LNCaP clone FGC (cell line): ENCODE measurements at regions not wholly inside any gene's neighbourhood (a gene's known extent, or its start where the extent isn't known, plus 50 kb on each side); places are given as distances from the start of the nearest gene placed in this dataset.

ENCODE experiments used
- DNase-seq: peaks from one replicate; pipeline ENCODE4 v3.0.0-alpha.2; 2011; ENCODE audit warnings: low read depth
- H3K4me3 ChIP-seq: 2 replicates; pipeline ENCODE4 v1.5.1; 2011; ENCODE audit warnings: mild to moderate bottlenecking, low read depth, low read length, control low read depth
- CTCF ChIP-seq: IDR thresholded peaks from 2 replicates; pipeline ENCODE4 v1.5.1; 2012; ENCODE audit warnings: mild to moderate bottlenecking; ENCODE audit not compliant: control insufficient read depth, insufficient read depth; ENCODE audit errors: extremely low read depth

- H3K4me3 ChIP-seq: no peak overlapping the region
- no peak for DNase-seq
- no peak for TF ChIP-seq CTCF
These were observed 345.8 kb upstream of the GRID2 start for GRCh38 chr4:91957963-91958362.

- DNase-seq: no peak
- TF ChIP-seq CTCF: no peak
- no peak overlapping the region for H3K4me3 ChIP-seq
These were observed 345.2 kb upstream of the GRID2 start for GRCh38 chr4:91958596-91958995.

DNA sequence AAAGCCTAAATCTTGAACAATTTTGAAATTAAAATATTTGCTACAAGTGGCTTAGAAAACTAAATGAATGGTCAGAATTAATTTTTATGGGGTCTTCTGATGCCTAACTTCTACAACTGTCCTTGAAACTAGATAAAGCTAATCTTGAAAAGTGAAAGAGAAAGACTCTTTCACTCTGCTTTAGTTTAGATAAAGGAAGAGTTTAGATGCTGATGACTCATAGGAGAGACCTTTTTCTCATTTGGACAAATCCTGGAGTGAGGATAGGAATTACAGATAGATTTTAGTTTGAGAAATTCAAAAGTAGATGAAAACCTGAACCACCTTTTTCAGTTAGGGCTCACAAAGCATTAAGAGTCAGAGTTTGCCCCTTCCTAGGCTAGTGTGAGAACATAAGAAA is 342.3 kb upstream of the GRID2 start:
- TF ChIP-seq CTCF: no peak
- no peak overlapping the region for H3K4me3 ChIP-seq
- DNase-seq: no peak

DNA sequence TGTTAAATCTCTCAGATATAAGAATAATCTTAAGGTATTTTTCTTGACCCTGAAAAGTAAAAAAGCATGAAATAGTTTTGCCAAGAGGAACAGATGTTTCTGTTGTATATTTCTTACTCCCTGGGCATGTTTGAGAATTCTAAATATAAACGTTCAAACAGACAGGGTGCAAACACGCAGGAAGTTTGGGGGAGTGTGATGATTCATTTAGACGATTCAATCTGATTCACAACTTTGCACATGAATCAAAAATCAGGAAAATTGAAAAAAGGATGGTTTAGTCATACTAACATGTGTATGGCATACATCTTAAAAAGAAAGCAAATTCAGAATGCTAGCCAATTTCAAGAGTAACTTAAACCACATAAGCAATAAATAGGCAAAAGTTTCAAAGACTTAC is 340.3 kb upstream of the GRID2 start:
- H3K4me3 ChIP-seq: no peak overlapping the region
- DNase-seq: no peak
- no peak for TF ChIP-seq CTCF

DNA sequence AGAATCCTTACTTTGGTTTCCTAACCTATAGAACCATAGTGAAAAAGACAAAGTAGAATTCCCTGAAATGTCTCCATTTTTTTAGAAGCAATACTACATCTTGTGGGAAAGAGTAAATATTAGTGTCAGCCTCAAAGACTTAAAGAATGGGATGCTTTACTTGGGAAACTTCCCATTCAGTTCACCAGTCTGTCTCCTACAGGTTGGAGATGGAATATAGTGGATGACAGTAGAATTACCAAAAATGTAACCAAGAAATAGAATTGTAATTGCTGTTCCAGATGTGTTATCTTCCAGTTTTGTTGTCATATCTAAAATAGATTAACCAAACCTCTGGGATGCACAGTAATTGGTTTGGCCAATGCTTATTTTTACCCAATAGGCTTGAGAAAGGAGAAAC is 338.6 kb upstream of the GRID2 start:
- DNase-seq: no peak
- TF ChIP-seq CTCF: no peak
- no peak overlapping the region for H3K4me3 ChIP-seq

- no peak for TF ChIP-seq CTCF
- no peak for DNase-seq
- H3K4me3 ChIP-seq: no peak overlapping the region
These were observed 330.1 kb upstream of the GRID2 start for GRCh38 chr4:91973479-91974153.

DNA sequence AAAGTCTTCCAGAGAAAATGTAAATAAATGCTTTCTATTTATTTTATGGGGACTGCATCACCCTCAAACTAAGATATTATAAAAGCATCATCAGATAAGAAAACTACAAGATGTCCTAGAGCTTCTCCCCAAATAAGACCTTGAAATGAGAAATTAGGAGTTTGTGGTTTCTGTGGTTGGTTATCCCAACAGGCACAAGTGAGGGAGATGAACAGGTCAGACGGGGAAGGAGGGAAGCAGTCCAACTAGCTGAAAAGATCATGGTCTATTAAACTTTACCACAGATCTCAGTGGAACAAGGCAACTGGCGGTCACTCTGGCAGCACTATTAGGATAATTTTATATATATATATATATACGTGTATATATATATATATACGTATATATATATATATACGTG is 319.3 kb upstream of the GRID2 start:
- no peak overlapping the region for H3K4me3 ChIP-seq
- DNase-seq: no peak
- no peak for TF ChIP-seq CTCF
